ENCODE measurements at regions not wholly inside any gene's neighbourhood (a gene's known extent, or its start where the extent isn't known, plus 50 kb on each side); places are given as distances from the start of the nearest gene placed in this dataset.

DNA sequence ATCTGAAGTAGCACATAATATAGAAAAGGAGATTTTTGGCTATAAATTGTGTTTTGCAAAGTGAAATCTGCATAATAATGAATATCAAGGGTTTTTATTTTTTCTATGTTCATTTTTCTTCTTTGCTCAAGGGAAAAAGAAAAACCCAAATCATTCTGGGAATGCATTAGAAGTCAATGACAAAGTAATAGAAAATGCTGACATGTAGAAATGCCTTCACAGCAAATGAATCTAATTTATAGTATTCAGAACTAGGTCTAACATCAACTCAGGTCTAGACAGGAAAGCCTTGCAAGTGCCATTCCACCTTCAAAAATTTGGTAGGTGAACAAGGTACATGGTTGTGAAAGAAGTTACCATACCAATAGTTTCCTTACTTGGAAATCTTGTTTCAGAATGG lies 831.5 kb upstream of the CELF4 start:
- FAIRE-seq = no peak
- dilution Hi-C loops (cut with MboI; ENCODE audit: extremely low pct_ligation_motif_present, low sequenced_read_pairs) (no loop called here), intact Hi-C loops (cut with micrococcal nuclease) (no loop called here)
- no TSS peak for BruUV-seq (replicated peaks)
- Histone ChIP-seq H3K79me2 (ENCODE audit: control insufficient read depth, insufficient read depth, low read length) (no peaks in the 10 kb centered on the region), H3K4me1 (ENCODE audit: control insufficient read depth, extremely low read depth, insufficient read depth, low read length) (no peaks in the 10 kb centered on the region), H3K9me1 (replicated peaks; ENCODE audit: control insufficient read depth, extremely low read depth, insufficient read depth, low read length) (no peaks in the 10 kb centered on the region), H3K4me3 (replicated peaks in 1 of 3; ENCODE audit: insufficient read depth in 1 of 3, low read depth in 1 of 3, low read length in 3 of 3) (no peak overlapping the region), H3K27ac (ENCODE audit: insufficient read depth, low read depth, low read length) (no peak overlapping the region), H2AFZ (ENCODE audit: low read depth, low read length) (no peak overlapping the region), H3K36me3 (ENCODE audit: control insufficient read depth in 2 of 2, extremely low read depth in 1 of 2, insufficient read depth in 2 of 2, low read length in 2 of 2) (no peaks in the 10 kb centered on the region), H3K9ac (replicated peaks; ENCODE audit: extremely low read depth, insufficient read depth, low read length) (no peak overlapping the region), H4K20me1 (replicated peaks; ENCODE audit: control insufficient read depth, extremely low read depth, insufficient read depth, low read length) (no peaks in the 10 kb centered on the region), H3K9me3 (replicated peaks; ENCODE audit: control insufficient read depth, insufficient read depth, low read length) (no peaks in the 10 kb centered on the region), H3K27me3 (ENCODE audit: control insufficient read depth in 2 of 2, insufficient read depth in 2 of 2, low read length in 2 of 2) (no peaks in the 10 kb centered on the region), H3K4me2 (ENCODE audit: insufficient read depth, low read length) (no peak overlapping the region)
- no peak for TF ChIP-seq JUN (IDR thresholded peaks at IDR 0.05; ENCODE audit: borderline replicate concordance, insufficient read depth, insufficient read length, low read depth)
- TF ChIP-seq, protein P1, sequence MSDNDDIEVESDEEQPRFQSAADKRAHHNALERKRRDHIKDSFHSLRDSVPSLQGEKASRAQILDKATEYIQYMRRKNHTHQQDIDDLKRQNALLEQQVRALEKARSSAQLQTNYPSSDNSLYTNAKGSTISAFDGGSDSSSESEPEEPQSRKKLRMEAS (IDR thresholded peaks at IDR 0.05; ENCODE audit: insufficient read depth, insufficient read length) = no peak
- TF ChIP-seq GATA2 (IDR thresholded peaks at IDR 0.05; ENCODE audit: insufficient read depth, insufficient read length, low read depth, low read length) = no peak
- TF ChIP-seq, protein P2, sequence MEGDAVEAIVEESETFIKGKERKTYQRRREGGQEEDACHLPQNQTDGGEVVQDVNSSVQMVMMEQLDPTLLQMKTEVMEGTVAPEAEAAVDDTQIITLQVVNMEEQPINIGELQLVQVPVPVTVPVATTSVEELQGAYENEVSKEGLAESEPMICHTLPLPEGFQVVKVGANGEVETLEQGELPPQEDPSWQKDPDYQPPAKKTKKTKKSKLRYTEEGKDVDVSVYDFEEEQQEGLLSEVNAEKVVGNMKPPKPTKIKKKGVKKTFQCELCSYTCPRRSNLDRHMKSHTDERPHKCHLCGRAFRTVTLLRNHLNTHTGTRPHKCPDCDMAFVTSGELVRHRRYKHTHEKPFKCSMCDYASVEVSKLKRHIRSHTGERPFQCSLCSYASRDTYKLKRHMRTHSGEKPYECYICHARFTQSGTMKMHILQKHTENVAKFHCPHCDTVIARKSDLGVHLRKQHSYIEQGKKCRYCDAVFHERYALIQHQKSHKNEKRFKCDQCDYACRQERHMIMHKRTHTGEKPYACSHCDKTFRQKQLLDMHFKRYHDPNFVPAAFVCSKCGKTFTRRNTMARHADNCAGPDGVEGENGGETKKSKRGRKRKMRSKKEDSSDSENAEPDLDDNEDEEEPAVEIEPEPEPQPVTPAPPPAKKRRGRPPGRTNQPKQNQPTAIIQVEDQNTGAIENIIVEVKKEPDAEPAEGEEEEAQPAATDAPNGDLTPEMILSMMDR (IDR thresholded peaks at IDR 0.05; ENCODE audit: extremely low read depth in 1 of 2, insufficient read depth in 1 of 2, low read depth in 1 of 2, low read length in 2 of 2) = no peak
- no peak for TF ChIP-seq FOS (IDR thresholded peaks at IDR 0.05; ENCODE audit: borderline replicate concordance, insufficient read depth, low read length)
- TF ChIP-seq POLR2AphosphoS5 (IDR thresholded peaks at IDR 0.05; ENCODE audit: insufficient read depth, low read depth, low read length) = no peak
- TF ChIP-seq POLR2A (IDR thresholded peaks at IDR 0.05; ENCODE audit: low read depth, low read length) = no peak
- TF ChIP-seq MYC (IDR thresholded peaks at IDR 0.05; ENCODE audit: low read depth, low read length) = no peak
- TF ChIP-seq EZH2 (IDR thresholded peaks at IDR 0.05; ENCODE audit: borderline replicate concordance, low read depth, low read length, severe bottlenecking) = no peak
- ChIA-PET POLR2A (no interaction called here), CTCF (no interaction called here)
- DNase-seq (ENCODE audit: low read depth, low spot score) = no peak

Measured in endothelial cell of umbilical vein (primary cell).